GM06990 (cell line): ENCODE measurements at regions not wholly inside any gene's neighbourhood (a gene's known extent, or its start where the extent isn't known, plus 50 kb on each side); places are given as distances from the start of the nearest gene placed in this dataset.

Experiments
- DNase-seq: peaks from one replicate; pipeline ENCODE4 v3.0.0-alpha.2; 2011; ENCODE audit not compliant: insufficient read length; ENCODE audit errors: extremely low read depth
- H3K27me3 ChIP-seq: replicated peaks from 2 replicates; pipeline ENCODE4 v1.6.0; 2011; ENCODE audit warnings: low read length; ENCODE audit not compliant: control insufficient read depth, insufficient read depth
- H3K36me3 ChIP-seq: 2 replicates; pipeline ENCODE4 v1.5.1; 2011; ENCODE audit warnings: low read length; ENCODE audit not compliant: control insufficient read depth, insufficient read depth
- H3K4me3 ChIP-seq: replicated peaks from 2 replicates; pipeline ENCODE4 v1.5.1; 2011; ENCODE audit warnings: low read depth, mild to moderate bottlenecking, control low read depth, low read length
- CTCF ChIP-seq: IDR thresholded peaks from 2 replicates; pipeline ENCODE4 v1.5.1; 2011; ENCODE audit warnings: low read length, control low read depth, mild to moderate bottlenecking, inconsistent platforms; ENCODE audit not compliant: insufficient read depth, poor library complexity, severe bottlenecking

DNA sequence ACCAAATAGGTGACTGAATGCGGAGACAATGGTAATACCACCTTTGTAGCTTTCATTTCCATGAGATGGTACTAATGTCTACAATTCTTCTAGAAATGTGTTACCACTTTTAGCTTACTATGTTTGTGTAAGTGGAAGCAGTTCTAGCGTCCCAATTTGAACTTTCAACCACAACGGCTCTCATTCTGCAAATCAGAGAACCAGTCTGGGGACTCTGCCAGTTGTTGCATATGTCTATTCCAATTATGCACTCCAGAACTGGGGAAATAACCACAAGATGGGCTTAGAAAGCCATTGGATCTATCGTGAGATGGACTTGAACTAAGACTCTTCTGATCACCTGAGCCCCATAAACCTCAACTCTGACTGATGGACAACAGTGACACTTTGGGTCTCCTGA, 862.3 kb downstream of the SLITRK1 start:
- Histone ChIP-seq H3K36me3 (no peaks in the 10 kb centered on the region), H3K4me3 (no peak overlapping the region), H3K27me3 (no peaks in the 10 kb centered on the region)
- TF ChIP-seq CTCF = no peak
- no peak for DNase-seq

DNA sequence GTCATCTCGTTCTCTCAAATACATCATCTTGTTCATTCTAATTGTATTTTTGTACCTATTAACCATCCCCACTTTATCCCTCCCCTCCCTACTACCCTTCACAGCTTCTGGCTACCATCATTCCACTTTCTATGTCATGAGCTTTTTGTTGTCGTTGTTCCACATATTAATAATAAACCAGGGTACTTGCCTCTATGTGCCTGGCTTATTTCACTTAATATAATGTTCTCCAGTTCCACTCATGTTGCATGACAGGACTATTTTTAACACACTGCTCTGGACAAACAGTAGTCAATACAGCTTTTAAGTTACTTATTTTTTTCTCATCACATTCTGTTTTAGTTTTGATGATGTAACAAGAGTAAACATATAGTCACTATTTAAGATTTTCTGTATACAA, 872.3 kb downstream of the SLITRK1 start:
- no peak for TF ChIP-seq CTCF
- H3K27me3 ChIP-seq = no peaks in the 10 kb centered on the region
- no peak overlapping the region for H3K4me3 ChIP-seq
- DNase-seq = no peak
- no peaks in the 10 kb centered on the region for H3K36me3 ChIP-seq

- Histone ChIP-seq H3K27me3 (no peaks in the 10 kb centered on the region), H3K4me3 (no peak overlapping the region), H3K36me3 (no peaks in the 10 kb centered on the region)
- TF ChIP-seq CTCF = no peak
- DNase-seq = no peak
These were observed 873.9 kb downstream of the SLITRK1 start for GRCh38 chr13:83008212-83008929.

DNA sequence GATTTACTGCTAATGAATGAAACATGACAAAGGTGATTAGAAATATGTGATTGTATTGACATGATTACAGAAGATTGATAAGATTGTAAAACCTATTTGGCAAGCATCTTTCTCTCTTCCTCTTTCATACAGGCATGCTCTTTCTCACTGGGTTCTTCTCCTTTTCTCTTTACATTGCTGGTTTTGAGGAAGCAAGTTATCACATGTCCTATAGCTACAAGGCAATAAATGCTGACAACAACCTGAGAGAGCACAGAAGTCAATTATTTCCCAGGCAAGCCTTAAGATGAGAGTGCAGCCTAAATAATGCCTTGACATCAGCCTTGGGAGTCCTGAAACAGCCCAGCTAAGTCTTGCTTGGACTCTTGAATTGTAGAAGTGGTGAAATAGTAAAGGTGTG, 875.0 kb downstream of the SLITRK1 start:
- Histone ChIP-seq H3K4me3 (no peak overlapping the region), H3K36me3 (no peaks in the 10 kb centered on the region), H3K27me3 (no peaks in the 10 kb centered on the region)
- no peak for TF ChIP-seq CTCF
- no peak for DNase-seq

DNA sequence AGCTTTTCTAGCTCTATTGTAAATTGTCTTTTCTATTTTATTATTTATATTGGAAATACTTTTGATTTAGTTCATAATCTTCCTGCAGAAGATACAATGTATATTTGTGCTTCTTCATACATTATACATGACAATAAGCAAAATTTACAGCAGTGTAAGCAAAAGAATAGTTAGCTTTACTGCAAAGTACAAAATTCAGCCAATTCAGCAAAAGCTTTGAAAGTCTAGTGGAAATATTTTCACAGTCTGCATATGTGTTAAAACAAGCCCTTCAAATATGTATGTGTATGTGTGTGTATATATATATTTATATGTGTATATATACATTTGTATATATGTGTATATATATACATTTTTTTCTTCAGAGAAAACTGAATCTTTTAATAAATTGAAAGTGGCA, 879.1 kb downstream of the SLITRK1 start:
- no peak for TF ChIP-seq CTCF
- no peaks in the 10 kb centered on the region for H3K36me3 ChIP-seq
- H3K27me3 ChIP-seq = no peaks in the 10 kb centered on the region
- no peak overlapping the region for H3K4me3 ChIP-seq
- no peak for DNase-seq

- Histone ChIP-seq H3K4me3 (no peak overlapping the region), H3K36me3 (no peaks in the 10 kb centered on the region), H3K27me3 (no peaks in the 10 kb centered on the region)
- TF ChIP-seq CTCF = no peak
- DNase-seq = no peak
These were observed 888.9 kb downstream of the SLITRK1 start for GRCh38 chr13:82993417-82993816.
